ENCODE measurements at regions not wholly inside any gene's neighbourhood (a gene's known extent, or its start where the extent isn't known, plus 50 kb on each side); places are given as distances from the start of the nearest gene placed in this dataset.

GRCh38 chr7:131896165-131896863 is 339.9 kb upstream of the PODXL start:
- no peak for DNase-seq

- no peak for DNase-seq
These were observed 339.2 kb upstream of the PODXL start for GRCh38 chr7:131895541-131896164.

- DNase-seq = no peak
These were observed 337.4 kb upstream of the PODXL start for GRCh38 chr7:131893631-131894340.

GRCh38 chr7:131890176-131890575 is 333.7 kb upstream of the PODXL start:
- no peak for DNase-seq

GRCh38 chr7:131889572-131890150 is 333.2 kb upstream of the PODXL start:
- no peak for DNase-seq

- DNase-seq = no peak
These were observed 327.3 kb upstream of the PODXL start for GRCh38 chr7:131883769-131884168.

GRCh38 chr7:131883196-131883595 is 326.8 kb upstream of the PODXL start:
- DNase-seq = no peak

- no peak for DNase-seq
These were observed 325.9 kb upstream of the PODXL start for GRCh38 chr7:131882321-131882720.

- DNase-seq = no peak
These were observed 323.6 kb upstream of the PODXL start for GRCh38 chr7:131880078-131880477.

- DNase-seq = no peak
These were observed 323.0 kb upstream of the PODXL start for GRCh38 chr7:131879424-131879823.

- DNase-seq = no peak
These were observed 322.3 kb upstream of the PODXL start for GRCh38 chr7:131878777-131879176.

- DNase-seq = no peak
These were observed 317.2 kb upstream of the PODXL start for GRCh38 chr7:131873581-131873980.

- DNase-seq = no peak
These were observed 313.6 kb upstream of the PODXL start for GRCh38 chr7:131869986-131870385.

- DNase-seq = no peak
These were observed 312.9 kb upstream of the PODXL start for GRCh38 chr7:131869169-131869844.

GRCh38 chr7:131867461-131867860 is 311.0 kb upstream of the PODXL start:
- DNase-seq = no peak

GRCh38 chr7:131865911-131866310 is 309.5 kb upstream of the PODXL start:
- DNase-seq = no peak

- no peak for DNase-seq
These were observed 305.4 kb upstream of the PODXL start for GRCh38 chr7:131861620-131862346.

- peak; percentile 23 to 53 for DNase-seq
These were observed 302.9 kb upstream of the PODXL start for GRCh38 chr7:131859147-131859821.

GRCh38 chr7:131858611-131859010 is 302.2 kb upstream of the PODXL start:
- DNase-seq = no peak

- DNase-seq = no peak
These were observed 293.0 kb upstream of the PODXL start for GRCh38 chr7:131849472-131849871.

- no peak for DNase-seq
These were observed 291.6 kb upstream of the PODXL start for GRCh38 chr7:131848033-131848432.
